ENCODE measurements at regions not wholly inside any gene's neighbourhood (a gene's known extent, or its start where the extent isn't known, plus 50 kb on each side); places are given as distances from the start of the nearest gene placed in this dataset.

GRCh38 chr7:47215049-47215448, 366.9 kb downstream of the TNS3 start:
- H3K4me1 ChIP-seq (ENCODE audit: insufficient read depth, low read length, poor library complexity, severe bottlenecking) = no peaks in the 10 kb centered on the region
- H3K79me2 ChIP-seq (ENCODE audit: insufficient read depth, low read length) = no peaks in the 10 kb centered on the region
- H3K9me3 ChIP-seq (ENCODE audit: insufficient read depth, low read depth, low read length) = no peaks in the 10 kb centered on the region; the same call in 1 of the 2 replicates
- H3K9ac ChIP-seq (ENCODE audit: low read depth, low read length, poor library complexity, severe bottlenecking) = no peak overlapping the region
- no peaks in the 10 kb centered on the region for H3K27me3 ChIP-seq (ENCODE audit: insufficient read depth, low read length, poor library complexity, severe bottlenecking)
- no peaks in the 10 kb centered on the region for H3F3A ChIP-seq (ENCODE audit: low read depth)
- H4K20me1 ChIP-seq (ENCODE audit: insufficient read depth, low read length, poor library complexity, severe bottlenecking) = no peaks in the 10 kb centered on the region
- H2AFZ ChIP-seq (ENCODE audit: low read length) = no peak overlapping the region
- no peaks in the 10 kb centered on the region for H3K36me3 ChIP-seq (ENCODE audit: insufficient read depth, low read length)
- H3K4me3 ChIP-seq (ENCODE audit: low read length, poor library complexity, severe bottlenecking) = no peak overlapping the region
- H3K4me2 ChIP-seq (ENCODE audit: low read depth, low read length, poor library complexity, severe bottlenecking) = no peak overlapping the region
- no peaks in the 10 kb centered on the region for H3K9me2 ChIP-seq (replicated peaks; ENCODE audit: low read depth, low read length)
- TF ChIP-seq EZH2phosphoT487 (IDR thresholded peaks at IDR 0.05; ENCODE audit: borderline replicate concordance) (no peak), CTCF (conservative IDR thresholded peaks at IDR 0.05; ENCODE audit: low read length) (no peak)

DNA sequence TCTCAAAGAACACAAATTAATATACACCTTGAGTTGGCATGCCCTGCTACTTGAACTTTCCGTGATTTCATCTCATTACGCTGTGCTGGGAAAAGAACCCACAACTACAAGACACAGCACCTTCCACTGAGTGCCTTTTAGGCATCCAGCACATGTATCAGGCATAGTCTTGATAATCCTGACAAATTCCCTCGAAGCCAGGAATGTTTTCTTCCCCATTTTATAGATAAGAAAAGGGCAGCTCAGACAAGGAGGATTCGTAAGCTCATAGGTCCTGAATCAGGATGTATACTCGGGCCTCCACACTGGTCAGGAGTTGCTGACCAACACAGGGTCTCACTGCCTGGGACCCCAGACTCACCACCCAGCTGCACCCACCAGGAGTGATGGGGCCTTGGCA, 368.6 kb downstream of the TNS3 start:
- H3F3A ChIP-seq (ENCODE audit: low read depth) = no peaks in the 10 kb centered on the region
- no peak overlapping the region for H2AFZ ChIP-seq (ENCODE audit: low read length)
- H3K4me1 ChIP-seq (ENCODE audit: insufficient read depth, low read length, poor library complexity, severe bottlenecking) = no peaks in the 10 kb centered on the region
- no peaks in the 10 kb centered on the region for H3K36me3 ChIP-seq (ENCODE audit: insufficient read depth, low read length)
- H3K9ac ChIP-seq (ENCODE audit: low read depth, low read length, poor library complexity, severe bottlenecking) = no peak overlapping the region
- TF ChIP-seq CTCF (conservative IDR thresholded peaks at IDR 0.05; ENCODE audit: low read length) (no peak), EZH2phosphoT487 (IDR thresholded peaks at IDR 0.05; ENCODE audit: borderline replicate concordance) (no peak)
- no peaks in the 10 kb centered on the region for H3K27me3 ChIP-seq (ENCODE audit: insufficient read depth, low read length, poor library complexity, severe bottlenecking)
- H3K9me2 ChIP-seq (replicated peaks; ENCODE audit: low read depth, low read length) = no peaks in the 10 kb centered on the region
- H3K9me3 ChIP-seq (ENCODE audit: insufficient read depth, low read depth, low read length) = no peaks in the 10 kb centered on the region; the same call in 1 of the 2 replicates
- H3K79me2 ChIP-seq (ENCODE audit: insufficient read depth, low read length) = no peaks in the 10 kb centered on the region
- H3K4me2 ChIP-seq (ENCODE audit: low read depth, low read length, poor library complexity, severe bottlenecking) = no peak overlapping the region
- H4K20me1 ChIP-seq (ENCODE audit: insufficient read depth, low read length, poor library complexity, severe bottlenecking) = no peaks in the 10 kb centered on the region
- no peak overlapping the region for H3K4me3 ChIP-seq (ENCODE audit: low read length, poor library complexity, severe bottlenecking)

DNA sequence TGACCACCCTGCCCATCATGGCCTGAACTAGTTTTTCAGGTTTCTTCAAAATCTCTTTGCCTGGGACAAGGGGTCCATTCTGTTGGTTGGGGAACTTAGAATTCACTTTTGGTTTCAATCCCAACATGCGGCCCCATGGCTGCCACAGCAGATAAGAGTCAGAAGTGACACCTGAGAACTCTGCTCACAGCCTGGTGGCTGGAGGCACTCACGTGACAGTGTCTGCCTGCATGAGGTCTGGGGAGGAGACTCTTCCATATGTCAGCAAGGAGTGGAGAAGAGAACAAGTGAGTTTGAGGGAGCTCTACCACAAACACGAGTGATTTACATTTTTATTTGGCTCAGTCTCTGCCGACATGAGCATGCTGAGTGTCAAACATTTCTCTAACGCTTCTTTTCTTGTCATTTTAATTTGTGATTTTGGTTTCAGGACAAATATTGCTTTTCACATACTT, 370.4 kb downstream of the TNS3 start:
- Histone ChIP-seq H3K27me3 (ENCODE audit: insufficient read depth, low read length, poor library complexity, severe bottlenecking) (no peaks in the 10 kb centered on the region), H3K79me2 (ENCODE audit: insufficient read depth, low read length) (no peaks in the 10 kb centered on the region), H3K4me3 (ENCODE audit: low read length, poor library complexity, severe bottlenecking) (no peak overlapping the region), H4K20me1 (ENCODE audit: insufficient read depth, low read length, poor library complexity, severe bottlenecking) (no peaks in the 10 kb centered on the region), H2AFZ (ENCODE audit: low read length) (no peak overlapping the region), H3F3A (ENCODE audit: low read depth) (no peaks in the 10 kb centered on the region), H3K36me3 (ENCODE audit: insufficient read depth, low read length) (no peaks in the 10 kb centered on the region), H3K4me2 (ENCODE audit: low read depth, low read length, poor library complexity, severe bottlenecking) (no peak overlapping the region), H3K4me1 (ENCODE audit: insufficient read depth, low read length, poor library complexity, severe bottlenecking) (no peaks in the 10 kb centered on the region), H3K9ac (ENCODE audit: low read depth, low read length, poor library complexity, severe bottlenecking) (no peak overlapping the region), H3K9me3 (ENCODE audit: insufficient read depth, low read depth, low read length) (no peaks in the 10 kb centered on the region; the same call in 1 of the 2 replicates), H3K9me2 (replicated peaks; ENCODE audit: low read depth, low read length) (no peaks in the 10 kb centered on the region)
- no peak for TF ChIP-seq CTCF (conservative IDR thresholded peaks at IDR 0.05; ENCODE audit: low read length)
- TF ChIP-seq EZH2phosphoT487 (IDR thresholded peaks at IDR 0.05; ENCODE audit: borderline replicate concordance) = no peak
